ENCODE measurements at regions not wholly inside any gene's neighbourhood (a gene's known extent, or its start where the extent isn't known, plus 50 kb on each side); places are given as distances from the start of the nearest gene placed in this dataset.

DNA sequence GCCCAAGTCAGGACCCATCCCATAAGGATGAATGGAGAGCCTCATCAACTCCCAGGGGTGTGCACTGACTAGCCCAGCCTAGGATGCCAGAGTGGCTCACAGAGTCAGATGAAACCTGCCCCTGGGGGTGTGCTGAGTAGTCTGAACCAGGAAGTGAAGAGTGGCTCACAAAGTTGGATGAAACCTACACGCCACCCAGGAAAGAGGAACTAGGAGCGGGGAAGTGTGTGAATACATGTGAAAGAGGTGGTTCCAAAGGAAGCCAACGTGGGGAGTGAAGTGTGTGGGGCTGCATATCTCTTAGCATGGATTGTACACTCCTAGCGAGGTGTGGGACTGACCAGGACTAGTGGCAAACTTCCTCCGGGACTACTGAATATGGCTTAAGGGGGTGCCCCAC is 902.1 kb upstream of the NDST4 start:
- no peak overlapping the region for H3K4me3 ChIP-seq
- intact Hi-C loops (cut with DNase I): no loop called here
- H3K27me3 ChIP-seq: no peaks in the 10 kb centered on the region
- no peaks in the 10 kb centered on the region for H3K36me3 ChIP-seq (replicated peaks in 1 of 2; ENCODE audit: insufficient read depth in 1 of 2, low read depth in 2 of 2)
- H3K4me1 ChIP-seq: no peaks in the 10 kb centered on the region
- H3K27ac ChIP-seq: no peak overlapping the region
- TF ChIP-seq, protein P1, sequence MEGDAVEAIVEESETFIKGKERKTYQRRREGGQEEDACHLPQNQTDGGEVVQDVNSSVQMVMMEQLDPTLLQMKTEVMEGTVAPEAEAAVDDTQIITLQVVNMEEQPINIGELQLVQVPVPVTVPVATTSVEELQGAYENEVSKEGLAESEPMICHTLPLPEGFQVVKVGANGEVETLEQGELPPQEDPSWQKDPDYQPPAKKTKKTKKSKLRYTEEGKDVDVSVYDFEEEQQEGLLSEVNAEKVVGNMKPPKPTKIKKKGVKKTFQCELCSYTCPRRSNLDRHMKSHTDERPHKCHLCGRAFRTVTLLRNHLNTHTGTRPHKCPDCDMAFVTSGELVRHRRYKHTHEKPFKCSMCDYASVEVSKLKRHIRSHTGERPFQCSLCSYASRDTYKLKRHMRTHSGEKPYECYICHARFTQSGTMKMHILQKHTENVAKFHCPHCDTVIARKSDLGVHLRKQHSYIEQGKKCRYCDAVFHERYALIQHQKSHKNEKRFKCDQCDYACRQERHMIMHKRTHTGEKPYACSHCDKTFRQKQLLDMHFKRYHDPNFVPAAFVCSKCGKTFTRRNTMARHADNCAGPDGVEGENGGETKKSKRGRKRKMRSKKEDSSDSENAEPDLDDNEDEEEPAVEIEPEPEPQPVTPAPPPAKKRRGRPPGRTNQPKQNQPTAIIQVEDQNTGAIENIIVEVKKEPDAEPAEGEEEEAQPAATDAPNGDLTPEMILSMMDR (IDR thresholded peaks at IDR 0.05): no peak
- no peak for TF ChIP-seq POLR2A (IDR thresholded peaks at IDR 0.05)
- peaks cover 0 to 40% (median 0%) of the 10 kb centered on the region in 3 donors for H3K9me3 ChIP-seq
- DNase-seq (no peak), ATAC-seq (no peak)
- WGBS, 2 donors: 62 to 77% methylated on average over 5 of the region's 5 CpGs

DNA sequence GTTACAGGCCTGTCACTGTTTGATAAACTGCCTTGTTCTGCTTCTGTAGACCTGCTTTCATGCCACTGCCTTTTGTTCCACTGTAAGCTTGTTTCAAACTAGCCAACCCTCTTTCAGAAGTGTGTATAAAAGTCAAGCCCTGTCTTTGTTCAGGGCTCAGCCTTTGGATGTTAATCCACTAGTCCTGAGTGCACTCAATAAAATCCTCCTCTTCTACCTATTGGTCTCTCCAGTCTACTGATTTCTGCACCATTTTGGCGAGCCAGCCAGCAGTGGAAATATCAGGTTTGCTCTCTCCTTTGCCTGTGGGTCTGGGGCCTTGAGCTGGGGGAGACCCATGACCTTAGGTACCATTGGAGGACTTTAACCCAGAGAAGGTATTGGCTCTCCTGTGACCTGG is 901.6 kb upstream of the NDST4 start:
- TF ChIP-seq, protein P1 (IDR thresholded peaks at IDR 0.05): no peak
- TF ChIP-seq POLR2A (IDR thresholded peaks at IDR 0.05): no peak
- no peaks in the 10 kb centered on the region for H3K36me3 ChIP-seq (replicated peaks in 1 of 2; ENCODE audit: insufficient read depth in 1 of 2, low read depth in 2 of 2)
- H3K27ac ChIP-seq: no peak overlapping the region
- H3K9me3 ChIP-seq: peaks cover 0 to 39% (median 0%) of the 10 kb centered on the region in 3 donors
- intact Hi-C loops (cut with DNase I): no loop called here
- no peaks in the 10 kb centered on the region for H3K4me1 ChIP-seq
- DNase-seq (no peak), ATAC-seq (no peak)
- no peaks in the 10 kb centered on the region for H3K27me3 ChIP-seq
- 50 to 100% methylated on average over 1 of the region's 1 CpG for WGBS, 2 donors
- H3K4me3 ChIP-seq: no peak overlapping the region

DNA sequence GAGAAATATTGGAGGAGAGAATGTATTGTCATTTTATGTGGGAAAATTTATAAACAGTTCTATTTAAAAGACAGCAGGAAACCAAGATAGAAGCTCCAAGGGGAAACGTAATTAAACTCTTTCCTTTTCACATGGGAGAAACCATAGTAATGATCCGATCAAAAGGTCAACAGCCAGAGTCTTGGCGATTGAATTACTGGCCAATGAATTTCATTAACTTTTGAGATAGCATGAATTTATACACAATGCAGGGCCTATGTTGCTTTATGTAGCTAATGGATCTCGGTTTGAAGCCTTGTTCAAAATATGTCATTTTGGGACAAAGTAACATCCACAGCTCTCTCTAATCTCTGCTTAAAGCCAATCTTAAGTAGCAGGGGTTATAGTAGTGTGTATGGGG is 897.5 kb upstream of the NDST4 start:
- TF ChIP-seq, protein P1 (IDR thresholded peaks at IDR 0.05): no peak
- TF ChIP-seq POLR2A (IDR thresholded peaks at IDR 0.05): no peak
- Histone ChIP-seq H3K27ac (no peak overlapping the region), H3K36me3 (replicated peaks in 1 of 2; ENCODE audit: insufficient read depth in 1 of 2, low read depth in 2 of 2) (no peaks in the 10 kb centered on the region), H3K27me3 (no peaks in the 10 kb centered on the region), H3K4me3 (no peak overlapping the region), H3K4me1 (no peaks in the 10 kb centered on the region), H3K9me3 (peaks cover 0 to 14% (median 0%) of the 10 kb centered on the region in 3 donors)
- WGBS, 2 donors: 57 to 60% methylated on average over 4 of the region's 4 CpGs
- intact Hi-C loops (cut with DNase I): no loop called here
- no peak for ATAC-seq
- DNase-seq: no peak

DNA sequence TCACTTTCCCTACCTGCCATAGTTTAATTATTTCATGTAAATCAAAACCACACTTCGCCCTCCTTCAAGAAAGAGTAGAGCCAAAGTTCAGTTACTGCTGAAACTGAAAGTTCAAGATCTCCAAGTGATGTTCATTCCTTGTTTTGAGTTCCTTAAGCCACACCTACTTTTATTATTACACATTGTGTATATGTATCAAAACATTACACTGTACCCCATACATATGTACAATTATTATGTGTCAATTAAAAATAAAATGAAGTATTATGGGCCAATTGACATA is 892.3 kb upstream of the NDST4 start:
- ATAC-seq: no peak
- Histone ChIP-seq H3K4me3 (no peak overlapping the region), H3K27ac (no peak overlapping the region), H3K36me3 (replicated peaks in 1 of 2; ENCODE audit: insufficient read depth in 1 of 2, low read depth in 2 of 2) (no peaks in the 10 kb centered on the region), H3K9me3 (no peaks in the 10 kb centered on the region), H3K27me3 (no peaks in the 10 kb centered on the region), H3K4me1 (no peaks in the 10 kb centered on the region)
- WGBS, 2 donors: 58 to 63% methylated on average over 1 of the region's 1 CpG
- intact Hi-C loops (cut with DNase I): no loop called here
- no peak for TF ChIP-seq POLR2A (IDR thresholded peaks at IDR 0.05)
- TF ChIP-seq, protein P1 (IDR thresholded peaks at IDR 0.05): no peak
- no peak for DNase-seq

DNA sequence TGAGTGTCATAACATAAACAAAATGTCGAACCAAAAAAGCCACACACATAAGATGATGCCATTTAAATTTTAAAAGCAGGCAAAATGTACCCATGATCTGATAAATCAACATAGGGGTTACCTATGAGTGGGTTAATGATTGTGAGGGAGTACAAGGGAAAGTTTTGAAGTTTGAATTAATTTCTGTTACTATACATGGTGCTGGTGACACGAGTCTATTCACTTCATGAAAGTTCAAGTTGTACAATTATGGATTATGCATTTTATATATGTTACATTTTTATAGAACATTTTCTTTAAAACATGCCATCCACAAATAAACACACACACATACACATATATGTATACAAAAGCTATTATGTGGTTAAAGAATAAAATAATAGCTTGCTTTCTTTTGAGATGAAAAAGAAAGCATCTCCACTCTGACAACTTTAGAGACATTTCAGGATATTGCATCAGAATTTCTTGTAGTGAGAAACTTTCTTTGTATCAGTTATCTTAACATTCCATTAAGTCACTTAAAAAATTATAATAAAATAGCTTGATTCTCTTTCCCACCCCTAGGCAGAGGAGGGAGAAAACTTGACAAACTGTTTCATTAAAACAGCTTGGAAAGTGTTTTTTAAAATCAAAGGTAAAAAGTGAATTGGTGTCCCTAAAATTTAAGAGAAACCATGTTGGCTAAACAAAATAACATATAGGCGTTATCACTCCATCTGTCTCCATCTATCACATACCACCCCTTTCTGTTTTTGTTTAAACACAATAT is 891.8 kb upstream of the NDST4 start:
- 40 to 50% methylated on average over 3 of the region's 3 CpGs for WGBS, 2 donors
- no peaks in the 10 kb centered on the region for H3K27me3 ChIP-seq
- H3K9me3 ChIP-seq: no peaks in the 10 kb centered on the region
- no peaks in the 10 kb centered on the region for H3K4me1 ChIP-seq
- TF ChIP-seq, protein P1 (IDR thresholded peaks at IDR 0.05): no peak
- no peak for TF ChIP-seq POLR2A (IDR thresholded peaks at IDR 0.05)
- H3K27ac ChIP-seq: no peak overlapping the region
- DNase-seq: no peak
- ATAC-seq: no peak
- intact Hi-C loops (cut with DNase I): no loop called here
- H3K4me3 ChIP-seq: no peak overlapping the region
- no peaks in the 10 kb centered on the region for H3K36me3 ChIP-seq (replicated peaks in 1 of 2; ENCODE audit: insufficient read depth in 1 of 2, low read depth in 2 of 2)
